GM12892 (cell line): ENCODE measurements at regions not wholly inside any gene's neighbourhood (a gene's known extent, or its start where the extent isn't known, plus 50 kb on each side); places are given as distances from the start of the nearest gene placed in this dataset.

Experiments used
- POLR2A ChIP-seq: IDR thresholded peaks from 2 replicates; pipeline ENCODE4 v1.6.1; 2011; ENCODE audit warnings: low read depth, low read length, control low read depth
- POLR2AphosphoS5 ChIP-seq: IDR thresholded peaks from 2 replicates; pipeline ENCODE4 v1.6.1; 2011; ENCODE audit warnings: low read depth, low read length, control low read depth
- TAF1 ChIP-seq: IDR thresholded peaks from 2 replicates; pipeline ENCODE4 v1.6.1; 2011; ENCODE audit warnings: low read depth, mild to moderate bottlenecking, control low read depth, low read length, borderline replicate concordance

GRCh38 chr13:50106559-50106958, 91.3 kb downstream of the KCNRG start:
- no peak for TF ChIP-seq TAF1
- TF ChIP-seq POLR2A = no peak
- no peak for TF ChIP-seq POLR2AphosphoS5
